ENCODE measurements at regions not wholly inside any gene's neighbourhood (a gene's known extent, or its start where the extent isn't known, plus 50 kb on each side); places are given as distances from the start of the nearest gene placed in this dataset.
A peak's percentile ranks its signal among the peaks of the same experiment; 100 is the strongest.

- Mint-ChIP-seq H3K4me1 (peaks cover 10% of the 10 kb centered on the region), H3K27me3 (peaks cover 59% of the 10 kb centered on the region), H3K9me3 (peaks cover 5 to 10% of the 10 kb centered on the region in 2 donors), H3K27ac (no peak overlapping the region), H3K4me3 (no peak overlapping the region)
- ATAC-seq (no peak), DNase-seq (no peak)
These were observed 124.5 kb downstream of the ANKRD60 start for GRCh38 chr20:58103961-58104360.

- no peak overlapping the region for H3K4me3 Mint-ChIP-seq
- peaks cover 10% of the 10 kb centered on the region for H3K4me1 Mint-ChIP-seq
- peaks cover 5 to 10% of the 10 kb centered on the region in 2 donors for H3K9me3 Mint-ChIP-seq
- H3K27ac Mint-ChIP-seq = no peak overlapping the region
- ATAC-seq (no peak), DNase-seq (no peak)
- peaks cover 55% of the 10 kb centered on the region for H3K27me3 Mint-ChIP-seq
These were observed 124.9 kb downstream of the ANKRD60 start for GRCh38 chr20:58103517-58103904.

DNA sequence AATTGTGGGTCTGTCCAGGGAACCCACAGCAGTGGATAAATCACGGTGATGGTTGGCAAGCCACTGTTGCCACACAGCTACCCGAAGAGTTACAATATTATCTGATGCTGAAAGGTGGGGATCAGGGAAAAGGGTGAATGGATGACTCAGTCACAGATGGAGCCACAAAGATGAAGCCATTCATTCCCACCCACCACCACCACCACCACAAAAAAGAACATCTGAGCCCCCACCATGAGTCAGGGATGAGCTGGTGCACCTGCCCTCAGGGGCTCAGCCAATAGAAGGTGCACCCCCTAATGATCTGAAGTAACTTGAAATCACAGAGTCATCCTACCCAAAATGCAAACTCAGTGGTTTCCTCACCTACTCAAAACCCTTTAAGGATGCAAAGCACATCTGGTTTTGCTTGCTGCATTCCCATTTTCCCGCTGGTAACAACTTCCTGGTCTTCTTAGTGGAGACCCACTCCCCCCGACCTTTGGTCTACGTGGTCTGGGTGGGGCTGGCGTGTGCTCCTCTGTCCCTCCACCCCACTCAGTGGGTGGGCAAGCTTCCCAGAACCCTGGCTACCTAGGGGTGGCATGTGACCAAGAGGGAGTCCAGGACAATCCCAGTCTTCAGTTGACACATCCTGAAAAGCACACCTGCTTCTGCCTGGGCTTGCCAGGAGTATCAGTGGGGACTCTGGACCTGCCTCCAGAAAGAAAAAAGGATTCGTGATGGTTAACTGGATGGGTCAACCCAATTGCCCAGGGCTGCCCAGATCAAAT, 125.5 kb downstream of the ANKRD60 start:
- DNase-seq (peak; percentile 5 to 65), ATAC-seq (peak; percentile 90)
- Mint-ChIP-seq H3K27me3 (peaks cover 53% of the 10 kb centered on the region), H3K9me3 (peaks cover 5 to 10% of the 10 kb centered on the region in 2 donors), H3K27ac (peak overlapping the region in 1 of 2 donors; percentile 9), H3K4me1 (peaks cover 10% of the 10 kb centered on the region), H3K4me3 (no peak overlapping the region)

- peaks cover 10% of the 10 kb centered on the region for H3K4me1 Mint-ChIP-seq
- H3K9me3 Mint-ChIP-seq = peaks cover 5 to 10% of the 10 kb centered on the region in 2 donors
- H3K4me3 Mint-ChIP-seq = no peak overlapping the region
- H3K27me3 Mint-ChIP-seq = peaks cover 53% of the 10 kb centered on the region
- peak overlapping the region in 1 of 2 donors; percentile 80 for H3K27ac Mint-ChIP-seq
- ATAC-seq (no peak), DNase-seq (no peak)
These were observed 126.2 kb downstream of the ANKRD60 start for GRCh38 chr20:58102261-58102660.

DNA sequence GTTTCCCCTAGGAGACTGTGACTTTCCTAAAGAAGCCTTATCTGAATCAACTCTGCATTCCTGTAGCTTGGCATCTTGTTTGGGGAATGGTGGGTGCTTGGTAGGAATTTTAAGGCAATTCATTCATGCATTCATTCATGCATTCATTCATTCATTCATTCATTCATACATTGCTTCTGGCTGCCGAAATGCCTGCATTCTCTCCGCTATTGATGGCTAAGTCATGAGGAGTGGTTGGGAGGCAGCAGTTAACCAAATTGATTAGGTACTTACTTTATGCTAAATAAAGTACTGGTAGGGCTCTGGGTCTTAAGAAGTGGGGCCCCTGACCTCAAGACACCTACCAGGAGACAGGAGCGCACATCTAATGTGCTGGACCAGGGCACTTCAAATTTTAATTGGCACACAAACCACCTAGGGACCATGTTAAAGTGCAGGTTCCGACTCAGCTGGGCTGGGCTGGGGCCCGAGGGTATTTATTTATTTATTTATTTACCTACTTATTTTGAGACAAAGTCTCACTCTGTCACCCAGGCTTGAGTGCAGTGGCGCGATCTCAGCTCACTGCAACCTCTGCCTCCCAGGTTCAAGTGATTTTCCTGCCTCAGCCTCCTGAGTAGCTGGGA, 127.6 kb downstream of the ANKRD60 start:
- no peak for ATAC-seq
- H3K4me3 Mint-ChIP-seq = no peak overlapping the region
- no peak for DNase-seq
- peaks cover 5 to 7% of the 10 kb centered on the region in 2 donors for H3K9me3 Mint-ChIP-seq
- peaks cover 10% of the 10 kb centered on the region for H3K4me1 Mint-ChIP-seq
- H3K27ac Mint-ChIP-seq = no peak overlapping the region
- peaks cover 45% of the 10 kb centered on the region for H3K27me3 Mint-ChIP-seq

DNA sequence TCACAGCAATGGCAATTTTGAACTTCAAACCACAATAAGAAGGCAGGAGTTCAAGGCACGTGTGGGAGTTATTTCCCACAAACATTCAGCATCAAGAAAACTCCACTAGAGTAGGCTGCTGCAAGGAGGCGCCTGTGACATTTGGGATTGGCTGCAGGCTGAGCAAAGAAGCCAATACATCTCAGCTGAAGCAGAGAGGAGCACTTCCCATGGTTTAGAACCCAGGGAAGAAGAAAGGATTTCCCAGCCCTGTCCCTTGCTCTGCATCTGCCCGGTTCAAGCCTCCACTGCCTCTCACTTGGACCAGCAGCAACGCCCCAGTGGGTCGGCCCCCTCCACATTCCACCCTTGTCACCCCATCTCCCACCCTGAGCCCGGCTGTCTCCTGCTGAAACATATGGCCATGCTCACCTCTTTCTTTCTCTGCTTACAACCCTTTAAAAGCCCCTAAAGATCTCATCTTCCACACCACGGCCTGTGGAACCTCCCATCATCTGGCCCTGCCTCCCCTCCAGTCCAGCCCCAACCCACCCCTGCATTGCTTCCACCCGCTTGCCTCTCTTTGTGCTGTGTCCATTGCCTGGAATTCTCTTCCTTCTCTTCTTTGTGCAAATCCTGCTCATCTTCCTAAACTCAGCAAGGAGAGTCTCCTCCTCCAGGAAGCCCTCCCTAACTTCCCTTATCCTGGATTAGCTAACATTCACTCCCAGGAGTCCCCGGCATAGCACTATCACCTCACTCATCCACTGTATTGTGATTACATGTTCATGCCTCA, 128.3 kb downstream of the ANKRD60 start:
- Mint-ChIP-seq H3K4me3 (no peak overlapping the region), H3K9me3 (peaks cover 0 to under 1% of the 10 kb centered on the region in 2 donors), H3K27ac (no peak overlapping the region), H3K27me3 (peaks cover 38% of the 10 kb centered on the region), H3K4me1 (peaks cover 10% of the 10 kb centered on the region)
- DNase-seq (no peak), ATAC-seq (no peak)

DNA sequence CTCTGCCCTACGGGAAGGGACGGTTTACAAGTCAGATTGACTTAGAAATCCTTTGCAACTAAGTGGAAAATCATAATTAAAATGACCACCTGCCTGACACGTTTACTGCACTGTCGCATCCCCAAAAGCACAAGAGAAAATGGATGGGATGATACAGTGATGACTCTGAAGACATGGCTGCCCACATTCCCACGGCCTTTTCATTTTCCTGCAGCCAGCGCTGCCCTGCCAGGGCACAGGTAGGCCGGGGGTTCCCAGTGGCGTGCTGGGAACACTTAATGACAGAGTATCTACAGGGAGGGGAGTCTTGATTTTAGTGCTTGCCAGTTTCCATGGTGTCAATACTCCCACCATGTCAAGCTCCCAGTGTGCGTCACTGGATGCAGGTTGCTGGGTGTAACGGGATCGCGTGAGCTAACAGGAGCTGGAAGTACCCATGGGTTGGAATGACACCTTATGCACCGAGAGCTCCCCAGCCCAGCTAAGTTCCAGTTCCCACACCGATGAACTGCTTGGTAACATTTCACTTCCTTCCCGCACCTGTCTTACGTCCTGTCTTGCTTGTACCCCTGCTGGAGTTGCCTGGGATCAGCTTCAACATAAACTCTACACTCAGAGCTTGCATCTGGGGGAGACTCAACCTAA, 129.0 kb downstream of the ANKRD60 start:
- DNase-seq = no peak
- peaks cover 35% of the 10 kb centered on the region for H3K27me3 Mint-ChIP-seq
- no peak overlapping the region for H3K4me3 Mint-ChIP-seq
- H3K9me3 Mint-ChIP-seq = no peaks in the 10 kb centered on the region
- no peak for ATAC-seq
- no peak overlapping the region for H3K27ac Mint-ChIP-seq
- H3K4me1 Mint-ChIP-seq = peaks cover 10% of the 10 kb centered on the region

DNA sequence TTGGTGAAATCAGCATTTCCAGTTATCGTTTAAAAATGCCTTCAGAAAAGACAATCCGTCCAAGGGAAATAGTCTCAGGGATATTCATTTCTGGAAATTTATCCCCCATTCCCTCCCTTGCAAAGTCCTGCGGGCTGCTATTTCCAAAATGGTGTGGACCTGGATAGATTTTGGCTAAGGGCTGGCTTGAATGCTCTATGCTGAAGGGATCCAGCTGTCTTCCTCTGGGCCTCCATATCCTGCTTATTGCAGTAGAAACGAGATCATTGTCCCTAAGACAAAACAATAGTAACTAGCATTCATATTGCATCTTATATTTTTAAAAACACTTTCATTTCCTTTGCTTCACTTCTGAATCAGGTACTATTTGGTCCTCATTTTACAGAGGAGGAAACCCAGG, 129.9 kb downstream of the ANKRD60 start:
- DNase-seq (no peak), ATAC-seq (no peak)
- Mint-ChIP-seq H3K9me3 (no peaks in the 10 kb centered on the region), H3K4me1 (peaks cover 10% of the 10 kb centered on the region), H3K4me3 (no peak overlapping the region), H3K27ac (no peak overlapping the region), H3K27me3 (peaks cover 35% of the 10 kb centered on the region)

DNA sequence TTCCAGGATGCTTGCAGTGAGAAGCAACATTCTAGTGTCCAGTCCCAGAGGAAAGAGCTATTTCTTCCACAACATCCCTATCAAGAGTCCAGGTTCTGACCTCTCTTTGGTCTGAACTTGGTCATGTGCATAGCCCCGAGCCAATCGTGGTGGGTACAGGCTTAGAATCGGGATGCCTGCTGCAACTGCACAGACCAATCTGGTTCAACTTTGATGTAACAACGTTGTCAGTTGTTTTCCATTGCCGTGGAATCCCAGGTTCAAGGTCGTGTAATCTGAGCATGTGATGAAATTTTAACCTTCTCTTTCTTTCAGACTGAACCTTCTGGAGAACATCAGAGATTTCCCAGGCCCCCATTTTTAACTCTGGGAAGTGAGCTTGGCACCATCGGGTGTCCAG, 130.5 kb downstream of the ANKRD60 start:
- ATAC-seq (no peak), DNase-seq (no peak)
- Mint-ChIP-seq H3K4me3 (no peak overlapping the region), H3K27ac (no peak overlapping the region), H3K4me1 (peaks cover 6% of the 10 kb centered on the region), H3K9me3 (no peaks in the 10 kb centered on the region), H3K27me3 (peaks cover 35% of the 10 kb centered on the region)

GRCh38 chr20:58097429-58097828, 131.0 kb downstream of the ANKRD60 start:
- H3K4me3 Mint-ChIP-seq = no peak overlapping the region
- H3K4me1 Mint-ChIP-seq = peaks cover under 1% of the 10 kb centered on the region
- peaks cover 40% of the 10 kb centered on the region for H3K27me3 Mint-ChIP-seq
- no peak for DNase-seq
- no peak for ATAC-seq
- no peak overlapping the region for H3K27ac Mint-ChIP-seq
- H3K9me3 Mint-ChIP-seq = no peaks in the 10 kb centered on the region

- Mint-ChIP-seq H3K27me3 (peaks cover 45% of the 10 kb centered on the region), H3K4me3 (no peak overlapping the region)
These were observed 131.5 kb downstream of the ANKRD60 start for GRCh38 chr20:58096880-58097423.

GRCh38 chr20:58094698-58095097, 133.8 kb downstream of the ANKRD60 start:
- DNase-seq (no peak), ATAC-seq (no peak)
- Mint-ChIP-seq H3K4me1 (no peaks in the 10 kb centered on the region), H3K27me3 (peaks cover 36% of the 10 kb centered on the region), H3K27ac (no peak overlapping the region), H3K9me3 (no peaks in the 10 kb centered on the region), H3K4me3 (no peak overlapping the region)

More at GRCh38 chr20:58096880-58097423, 131.5 kb downstream of the ANKRD60 start:
- Mint-ChIP-seq H3K4me1 (no peaks in the 10 kb centered on the region), H3K27ac (no peak overlapping the region), H3K9me3 (no peaks in the 10 kb centered on the region)
- no peak for ATAC-seq
- DNase-seq = no peak

GRCh38 chr20:58094160-58094559, 134.3 kb downstream of the ANKRD60 start:
- ATAC-seq = no peak

GRCh38 chr20:58092871-58093270, 135.6 kb downstream of the ANKRD60 start:
- H3K9me3 Mint-ChIP-seq = no peaks in the 10 kb centered on the region
- DNase-seq (no peak), ATAC-seq (no peak)
- no peaks in the 10 kb centered on the region for H3K4me1 Mint-ChIP-seq
- peaks cover 25% of the 10 kb centered on the region for H3K27me3 Mint-ChIP-seq
- H3K4me3 Mint-ChIP-seq = no peak overlapping the region
- no peak overlapping the region for H3K27ac Mint-ChIP-seq

More at GRCh38 chr20:58094160-58094559, 134.3 kb downstream of the ANKRD60 start:
- H3K27ac Mint-ChIP-seq = no peak overlapping the region
- no peak for DNase-seq
- no peaks in the 10 kb centered on the region for H3K4me1 Mint-ChIP-seq
- H3K4me3 Mint-ChIP-seq = no peak overlapping the region
- peaks cover 31% of the 10 kb centered on the region for H3K27me3 Mint-ChIP-seq
- H3K9me3 Mint-ChIP-seq = no peaks in the 10 kb centered on the region

GRCh38 chr20:58092353-58092752, 136.1 kb downstream of the ANKRD60 start:
- peaks cover 19% of the 10 kb centered on the region for H3K27me3 Mint-ChIP-seq
- no peak overlapping the region for H3K4me3 Mint-ChIP-seq
- H3K4me1 Mint-ChIP-seq = no peaks in the 10 kb centered on the region
- H3K27ac Mint-ChIP-seq = no peak overlapping the region
- H3K9me3 Mint-ChIP-seq = no peaks in the 10 kb centered on the region
- DNase-seq = no peak
- no peak for ATAC-seq

All from stimulated activated naive CD8-positive, alpha-beta T cell treated with anti-CD3 and anti-CD28 coated beads, Interleukin-15, amount 100 ng/mL, for 72 hours (primary cell).